ENCODE measurements at regions not wholly inside any gene's neighbourhood (a gene's known extent, or its start where the extent isn't known, plus 50 kb on each side); places are given as distances from the start of the nearest gene placed in this dataset.

DNA sequence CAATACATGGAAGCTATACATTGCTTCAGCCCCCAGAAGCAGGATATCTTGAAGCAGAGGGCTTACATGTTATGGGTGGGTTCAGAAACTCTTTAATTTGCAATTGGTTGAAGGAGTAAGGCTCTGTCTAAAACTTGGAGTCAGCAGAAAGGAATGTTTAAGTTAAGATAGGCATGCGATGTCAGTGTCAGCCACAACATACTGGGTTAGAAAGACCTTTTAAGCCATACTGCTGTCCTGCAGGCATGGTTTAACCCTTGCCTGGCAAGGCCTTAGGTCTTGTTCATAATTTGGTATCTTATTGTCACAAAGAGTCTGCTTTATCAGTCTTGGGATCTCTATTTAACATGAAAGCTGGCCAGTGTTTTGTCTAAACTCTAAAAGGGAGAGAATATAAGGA lies 1619.6 kb upstream of the WWC1 start:
- no peaks in the 10 kb centered on the region for H3K4me1 ChIP-seq (ENCODE audit: control insufficient read depth in 2 of 2, insufficient read depth in 2 of 2, low read length in 1 of 2)
- no peaks in the 10 kb centered on the region for H3K27me3 ChIP-seq (ENCODE audit: control insufficient read depth in 1 of 2, insufficient read depth in 2 of 2, low read length in 2 of 2)
- no peak overlapping the region for H3K27ac ChIP-seq (ENCODE audit: low read depth in 2 of 2, low read length in 1 of 2)
- H3K9me3 ChIP-seq (ENCODE audit: control insufficient read depth in 2 of 2, insufficient read depth in 1 of 2, low read depth in 1 of 2, low read length in 1 of 2) = no peaks in the 10 kb centered on the region
- H3K36me3 ChIP-seq (ENCODE audit: control insufficient read depth in 2 of 2, insufficient read depth in 2 of 2, low read length in 1 of 2) = no peaks in the 10 kb centered on the region
- 37 to 39% methylated on average over 1 of the region's 1 CpG for WGBS, 2 donors
- no peak overlapping the region for H3K4me3 ChIP-seq (ENCODE audit: low read depth in 1 of 2, low read length in 2 of 2)

DNA sequence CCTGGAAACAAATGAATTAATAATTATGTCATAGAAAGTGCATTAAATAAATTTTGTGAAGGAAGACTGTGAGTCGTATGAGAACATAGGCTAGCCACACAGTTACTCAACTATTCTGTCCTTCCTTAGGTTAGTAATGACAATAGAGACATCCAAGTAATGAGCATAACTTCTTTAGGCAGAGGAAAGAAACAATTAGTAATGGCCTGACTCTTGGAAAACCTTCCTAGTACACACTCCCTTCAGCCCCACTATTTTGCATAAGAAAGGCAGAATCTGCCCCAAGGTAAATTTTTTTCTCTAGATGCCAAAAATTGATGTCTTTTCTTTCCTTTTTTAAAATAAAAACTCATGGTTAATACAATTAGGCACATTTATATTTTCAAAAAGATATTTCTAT lies 1619.0 kb upstream of the WWC1 start:
- no peaks in the 10 kb centered on the region for H3K4me1 ChIP-seq (ENCODE audit: control insufficient read depth in 2 of 2, insufficient read depth in 2 of 2, low read length in 1 of 2)
- WGBS, 2 donors = 69 to 75% methylated on average over 1 of the region's 1 CpG
- no peaks in the 10 kb centered on the region for H3K36me3 ChIP-seq (ENCODE audit: control insufficient read depth in 2 of 2, insufficient read depth in 2 of 2, low read length in 1 of 2)
- H3K27me3 ChIP-seq (ENCODE audit: control insufficient read depth in 1 of 2, insufficient read depth in 2 of 2, low read length in 2 of 2) = no peaks in the 10 kb centered on the region
- no peak overlapping the region for H3K27ac ChIP-seq (ENCODE audit: low read depth in 2 of 2, low read length in 1 of 2)
- H3K4me3 ChIP-seq (ENCODE audit: low read depth in 1 of 2, low read length in 2 of 2) = no peak overlapping the region
- no peaks in the 10 kb centered on the region for H3K9me3 ChIP-seq (ENCODE audit: control insufficient read depth in 2 of 2, insufficient read depth in 1 of 2, low read depth in 1 of 2, low read length in 1 of 2)

DNA sequence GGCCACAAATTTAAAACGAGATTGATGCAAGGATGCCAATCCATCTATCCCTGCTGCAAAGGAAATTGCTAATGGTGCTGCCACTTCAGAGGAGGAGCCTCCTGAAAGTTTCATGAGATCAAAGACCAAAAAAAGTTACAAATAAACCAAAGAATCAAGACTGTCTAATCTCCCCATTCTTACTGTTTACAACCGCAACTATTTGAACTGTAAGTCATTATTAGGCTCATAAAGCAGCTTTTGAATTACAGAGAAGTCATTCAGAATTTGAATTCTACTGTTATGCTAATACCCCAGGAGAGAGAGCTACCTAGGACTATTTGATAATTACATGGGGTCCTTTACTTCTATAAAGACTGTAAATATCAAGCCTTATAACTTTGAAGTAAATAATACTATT lies 1613.6 kb upstream of the WWC1 start:
- H3K4me3 ChIP-seq (ENCODE audit: low read depth in 1 of 2, low read length in 2 of 2) = no peak overlapping the region
- H3K27ac ChIP-seq (ENCODE audit: low read depth in 2 of 2, low read length in 1 of 2) = no peak overlapping the region
- no peaks in the 10 kb centered on the region for H3K4me1 ChIP-seq (ENCODE audit: control insufficient read depth in 2 of 2, insufficient read depth in 2 of 2, low read length in 1 of 2)
- H3K27me3 ChIP-seq (ENCODE audit: control insufficient read depth in 1 of 2, insufficient read depth in 2 of 2, low read length in 2 of 2) = no peaks in the 10 kb centered on the region
- 24 to 28% methylated on average over 2 of the region's 2 CpGs for WGBS, 2 donors
- H3K9me3 ChIP-seq (ENCODE audit: control insufficient read depth in 2 of 2, insufficient read depth in 1 of 2, low read depth in 1 of 2, low read length in 1 of 2) = no peaks in the 10 kb centered on the region
- no peaks in the 10 kb centered on the region for H3K36me3 ChIP-seq (ENCODE audit: control insufficient read depth in 2 of 2, insufficient read depth in 2 of 2, low read length in 1 of 2)

DNA sequence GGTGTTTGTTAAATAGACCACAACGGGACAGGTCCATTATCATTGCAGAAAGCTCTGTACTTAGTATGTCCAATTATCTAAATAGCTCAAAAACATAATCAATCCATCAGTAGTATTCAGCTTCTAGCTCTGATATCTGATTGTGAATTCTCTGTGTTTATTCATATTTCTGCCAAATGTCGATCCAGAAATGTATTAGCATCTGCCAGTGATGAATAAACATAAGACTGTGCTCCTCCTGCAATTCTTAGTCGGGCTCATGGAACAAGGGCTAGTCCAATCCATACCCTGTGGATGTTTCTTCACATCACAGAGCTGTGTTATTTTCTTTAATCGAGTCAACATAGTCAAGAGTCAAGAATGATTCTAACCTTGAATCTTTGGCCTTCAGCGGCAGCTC lies 1612.1 kb upstream of the WWC1 start:
- Histone ChIP-seq H3K4me3 (ENCODE audit: low read depth in 1 of 2, low read length in 2 of 2) (no peak overlapping the region), H3K9me3 (ENCODE audit: control insufficient read depth in 2 of 2, insufficient read depth in 1 of 2, low read depth in 1 of 2, low read length in 1 of 2) (no peaks in the 10 kb centered on the region), H3K27me3 (ENCODE audit: control insufficient read depth in 1 of 2, insufficient read depth in 2 of 2, low read length in 2 of 2) (no peaks in the 10 kb centered on the region), H3K27ac (ENCODE audit: low read depth in 2 of 2, low read length in 1 of 2) (no peak overlapping the region), H3K4me1 (ENCODE audit: control insufficient read depth in 2 of 2, insufficient read depth in 2 of 2, low read length in 1 of 2) (no peaks in the 10 kb centered on the region), H3K36me3 (ENCODE audit: control insufficient read depth in 2 of 2, insufficient read depth in 2 of 2, low read length in 1 of 2) (no peaks in the 10 kb centered on the region)
- WGBS, 2 donors = 58 to 62% methylated on average over 5 of the region's 5 CpGs

DNA sequence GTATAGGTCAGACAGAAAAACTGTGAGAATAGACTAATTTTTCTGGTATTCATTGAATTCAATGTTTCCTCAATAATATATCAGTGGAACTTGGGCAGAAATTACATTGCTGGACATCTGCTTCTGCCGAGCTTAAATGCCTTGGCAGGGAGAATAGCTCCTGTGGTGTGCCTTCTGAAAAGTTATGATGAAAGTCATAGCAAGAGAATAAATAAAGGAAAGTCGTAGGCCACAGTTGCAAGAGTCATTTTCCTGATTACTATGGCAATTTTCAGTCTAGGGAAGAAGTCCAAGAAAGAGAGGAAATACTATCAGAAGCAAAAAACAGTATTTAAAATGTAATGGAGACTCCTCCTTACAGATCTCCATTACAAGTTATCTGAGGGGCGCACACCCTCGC lies 1596.1 kb upstream of the WWC1 start:
- Histone ChIP-seq H3K36me3 (ENCODE audit: control insufficient read depth in 2 of 2, insufficient read depth in 2 of 2, low read length in 1 of 2) (no peaks in the 10 kb centered on the region), H3K9me3 (ENCODE audit: control insufficient read depth in 2 of 2, insufficient read depth in 1 of 2, low read depth in 1 of 2, low read length in 1 of 2) (no peaks in the 10 kb centered on the region), H3K4me3 (ENCODE audit: low read depth in 1 of 2, low read length in 2 of 2) (no peak overlapping the region), H3K4me1 (ENCODE audit: control insufficient read depth in 2 of 2, insufficient read depth in 2 of 2, low read length in 1 of 2) (no peaks in the 10 kb centered on the region), H3K27me3 (ENCODE audit: control insufficient read depth in 1 of 2, insufficient read depth in 2 of 2, low read length in 2 of 2) (no peaks in the 10 kb centered on the region), H3K27ac (ENCODE audit: low read depth in 2 of 2, low read length in 1 of 2) (no peak overlapping the region)
- 74% methylated on average over 4 of the region's 4 CpGs for WGBS, 2 donors

DNA sequence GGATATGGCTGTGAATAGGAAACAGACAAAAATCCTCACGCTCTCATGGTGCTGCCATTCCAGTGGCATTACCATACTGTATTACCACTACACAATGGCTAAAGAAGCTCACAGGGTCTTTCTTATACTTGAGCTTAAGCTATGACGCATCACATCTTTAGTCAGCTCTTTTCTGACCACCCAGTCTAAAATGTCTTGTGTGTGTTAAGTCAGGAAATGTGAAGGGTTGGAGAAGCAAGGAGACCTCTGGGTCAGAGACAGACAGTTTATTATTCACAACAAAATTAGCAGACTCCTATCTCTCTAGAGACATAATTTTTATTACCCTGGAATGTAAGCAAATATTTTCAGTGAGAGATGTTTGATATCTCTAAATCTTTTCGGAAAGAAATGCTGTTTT lies 1583.2 kb upstream of the WWC1 start:
- Histone ChIP-seq H3K9me3 (ENCODE audit: control insufficient read depth in 2 of 2, insufficient read depth in 1 of 2, low read depth in 1 of 2, low read length in 1 of 2) (no peaks in the 10 kb centered on the region), H3K4me1 (ENCODE audit: control insufficient read depth in 2 of 2, insufficient read depth in 2 of 2, low read length in 1 of 2) (no peaks in the 10 kb centered on the region), H3K27me3 (ENCODE audit: control insufficient read depth in 1 of 2, insufficient read depth in 2 of 2, low read length in 2 of 2) (no peaks in the 10 kb centered on the region), H3K27ac (ENCODE audit: low read depth in 2 of 2, low read length in 1 of 2) (no peak overlapping the region), H3K4me3 (ENCODE audit: low read depth in 1 of 2, low read length in 2 of 2) (no peak overlapping the region), H3K36me3 (ENCODE audit: control insufficient read depth in 2 of 2, insufficient read depth in 2 of 2, low read length in 1 of 2) (no peaks in the 10 kb centered on the region)
- 81 to 84% methylated on average over 3 of the region's 3 CpGs for WGBS, 2 donors

DNA sequence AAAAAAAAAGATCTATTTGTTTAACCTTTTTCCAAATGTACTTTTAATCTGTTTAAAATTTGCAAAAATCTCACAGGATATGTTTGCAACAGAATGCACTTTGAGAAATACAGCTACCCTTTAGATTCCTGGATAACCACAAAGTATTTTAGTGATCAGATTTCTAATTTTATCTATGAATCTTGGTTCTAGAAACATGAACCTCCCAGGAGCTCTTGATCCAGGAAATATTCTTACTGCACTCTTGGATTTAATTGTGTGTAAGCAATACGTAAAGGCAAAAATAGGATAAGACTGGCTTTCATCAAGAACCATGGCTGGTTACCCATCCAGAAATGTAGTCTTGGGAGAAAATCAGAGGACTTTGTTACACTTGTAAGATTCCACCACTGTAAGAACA lies 1581.8 kb upstream of the WWC1 start:
- H3K27me3 ChIP-seq (ENCODE audit: control insufficient read depth in 1 of 2, insufficient read depth in 2 of 2, low read length in 2 of 2) = no peaks in the 10 kb centered on the region

DNA sequence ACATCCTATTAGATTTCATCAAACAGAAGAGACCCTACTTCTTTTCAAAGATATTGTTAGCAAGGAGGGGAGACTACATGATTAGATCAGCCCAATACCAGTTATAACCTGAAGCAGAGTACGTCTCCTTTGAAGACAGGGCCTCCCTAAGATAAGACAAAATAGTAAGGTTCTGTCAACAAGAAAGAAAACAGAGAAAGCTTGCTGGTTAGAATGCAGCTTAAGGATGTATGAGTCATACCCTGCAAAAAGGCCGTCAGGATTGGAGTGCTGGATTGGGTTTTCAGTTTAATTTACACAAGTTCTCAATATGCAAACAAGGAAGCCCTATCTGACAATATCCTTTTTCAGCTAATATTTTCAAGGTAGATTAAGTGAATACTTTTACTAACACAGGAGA lies 1581.2 kb upstream of the WWC1 start:
- no peak overlapping the region for H3K27ac ChIP-seq (ENCODE audit: low read depth in 2 of 2, low read length in 1 of 2)
- 37 to 39% methylated on average over 2 of the region's 2 CpGs for WGBS, 2 donors
- H3K9me3 ChIP-seq (ENCODE audit: control insufficient read depth in 2 of 2, insufficient read depth in 1 of 2, low read depth in 1 of 2, low read length in 1 of 2) = no peaks in the 10 kb centered on the region
- no peak overlapping the region for H3K4me3 ChIP-seq (ENCODE audit: low read depth in 1 of 2, low read length in 2 of 2)
- H3K36me3 ChIP-seq (ENCODE audit: control insufficient read depth in 2 of 2, insufficient read depth in 2 of 2, low read length in 1 of 2) = no peaks in the 10 kb centered on the region
- H3K27me3 ChIP-seq (ENCODE audit: control insufficient read depth in 1 of 2, insufficient read depth in 2 of 2, low read length in 2 of 2) = no peaks in the 10 kb centered on the region
- H3K4me1 ChIP-seq (ENCODE audit: control insufficient read depth in 2 of 2, insufficient read depth in 2 of 2, low read length in 1 of 2) = no peaks in the 10 kb centered on the region

More for the DNA sequence above, 1581.8 kb upstream of the WWC1 start:
- no peak overlapping the region for H3K27ac ChIP-seq (ENCODE audit: low read depth in 2 of 2, low read length in 1 of 2)
- H3K36me3 ChIP-seq (ENCODE audit: control insufficient read depth in 2 of 2, insufficient read depth in 2 of 2, low read length in 1 of 2) = no peaks in the 10 kb centered on the region
- no peak overlapping the region for H3K4me3 ChIP-seq (ENCODE audit: low read depth in 1 of 2, low read length in 2 of 2)
- 87 to 92% methylated on average over 1 of the region's 1 CpG for WGBS, 2 donors
- no peaks in the 10 kb centered on the region for H3K9me3 ChIP-seq (ENCODE audit: control insufficient read depth in 2 of 2, insufficient read depth in 1 of 2, low read depth in 1 of 2, low read length in 1 of 2)
- H3K4me1 ChIP-seq (ENCODE audit: control insufficient read depth in 2 of 2, insufficient read depth in 2 of 2, low read length in 1 of 2) = no peaks in the 10 kb centered on the region

DNA sequence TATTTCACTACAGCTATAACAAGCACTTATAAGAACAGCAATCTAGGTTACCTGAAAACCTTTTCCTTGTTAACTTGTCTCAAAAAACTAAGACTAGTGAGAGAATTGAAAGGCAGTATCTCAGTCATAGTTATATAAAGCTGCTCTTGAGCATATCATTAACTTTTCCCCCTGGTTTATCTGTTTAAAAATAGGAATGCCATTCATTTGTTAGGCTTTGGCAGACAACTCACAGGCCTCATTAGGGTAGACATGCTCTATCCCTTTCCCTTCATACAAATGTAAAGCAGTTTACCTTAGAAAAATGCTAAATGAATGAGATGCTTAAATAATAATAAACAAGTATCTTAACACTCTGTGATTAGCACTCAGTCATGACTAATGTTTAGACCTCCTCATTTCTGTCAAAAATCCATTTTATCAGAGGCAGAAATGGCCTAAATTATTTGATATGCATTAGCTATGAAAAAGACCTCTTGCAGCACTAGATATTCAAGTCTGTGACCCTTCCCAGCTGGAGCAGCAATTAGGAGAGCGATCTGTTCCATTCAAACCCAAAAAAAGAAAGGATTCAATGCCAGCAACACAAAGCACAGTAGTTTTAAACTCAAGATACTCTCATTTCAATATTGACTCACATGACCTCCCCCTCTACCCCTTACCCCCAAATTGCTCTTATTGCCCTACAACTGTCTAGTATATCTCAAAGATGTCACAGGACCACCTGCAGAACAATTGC lies 1578.8 kb upstream of the WWC1 start:
- Histone ChIP-seq H3K9me3 (ENCODE audit: control insufficient read depth in 2 of 2, insufficient read depth in 1 of 2, low read depth in 1 of 2, low read length in 1 of 2) (no peaks in the 10 kb centered on the region), H3K4me1 (ENCODE audit: control insufficient read depth in 2 of 2, insufficient read depth in 2 of 2, low read length in 1 of 2) (no peaks in the 10 kb centered on the region), H3K27ac (ENCODE audit: low read depth in 2 of 2, low read length in 1 of 2) (no peak overlapping the region), H3K36me3 (ENCODE audit: control insufficient read depth in 2 of 2, insufficient read depth in 2 of 2, low read length in 1 of 2) (no peaks in the 10 kb centered on the region), H3K4me3 (ENCODE audit: low read depth in 1 of 2, low read length in 2 of 2) (no peak overlapping the region), H3K27me3 (ENCODE audit: control insufficient read depth in 1 of 2, insufficient read depth in 2 of 2, low read length in 2 of 2) (no peaks in the 10 kb centered on the region)
- 62 to 70% methylated on average over 1 of the region's 1 CpG for WGBS, 2 donors

DNA sequence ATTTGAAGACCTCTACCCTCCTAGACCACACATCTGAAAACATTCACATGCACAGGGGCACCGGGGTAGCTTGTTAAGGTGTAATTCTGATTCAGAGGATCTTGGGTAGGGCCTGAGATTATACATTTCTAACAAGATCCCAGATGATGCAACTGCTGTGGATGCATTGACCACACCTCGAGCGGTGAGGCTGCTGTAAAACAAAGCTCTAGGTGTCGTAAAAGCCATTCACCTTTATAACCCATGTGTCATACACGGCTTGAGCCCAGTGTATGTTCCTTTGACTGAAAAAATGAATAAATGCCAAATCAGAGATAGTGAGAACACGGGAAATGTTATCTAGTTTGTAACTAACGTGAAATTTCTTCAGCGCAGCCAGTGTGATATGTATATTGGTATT lies 1578.2 kb upstream of the WWC1 start:
- no peak overlapping the region for H3K4me3 ChIP-seq (ENCODE audit: low read depth in 1 of 2, low read length in 2 of 2)
- H3K36me3 ChIP-seq (ENCODE audit: control insufficient read depth in 2 of 2, insufficient read depth in 2 of 2, low read length in 1 of 2) = no peaks in the 10 kb centered on the region
- H3K4me1 ChIP-seq (ENCODE audit: control insufficient read depth in 2 of 2, insufficient read depth in 2 of 2, low read length in 1 of 2) = no peaks in the 10 kb centered on the region
- 75 to 81% methylated on average over 8 of the region's 8 CpGs for WGBS, 2 donors
- H3K27ac ChIP-seq (ENCODE audit: low read depth in 2 of 2, low read length in 1 of 2) = no peak overlapping the region
- H3K27me3 ChIP-seq (ENCODE audit: control insufficient read depth in 1 of 2, insufficient read depth in 2 of 2, low read length in 2 of 2) = no peaks in the 10 kb centered on the region
- H3K9me3 ChIP-seq (ENCODE audit: control insufficient read depth in 2 of 2, insufficient read depth in 1 of 2, low read depth in 1 of 2, low read length in 1 of 2) = no peaks in the 10 kb centered on the region
